Fibroblast of upper back skin (primary cell): ENCODE measurements at regions not wholly inside any gene's neighbourhood (a gene's known extent, or its start where the extent isn't known, plus 50 kb on each side); places are given as distances from the start of the nearest gene placed in this dataset.

ENCODE experiments used
- DNase-seq: peaks from one replicate; pipeline ENCODE4 v3.0.0-alpha.2; 2013

GRCh38 chr12:130263025-130263424, 74.7 kb upstream of the PIWIL1 start:
- no peak for DNase-seq

GRCh38 chr12:130263996-130264395, 73.7 kb upstream of the PIWIL1 start:
- DNase-seq: no peak

- no peak for DNase-seq
Observed at GRCh38 chr12:130266751-130267150, 70.9 kb upstream of the PIWIL1 start.

- no peak for DNase-seq
Observed at GRCh38 chr12:130280231-130280630, 57.5 kb upstream of the PIWIL1 start.

GRCh38 chr12:130280742-130281141, 56.9 kb upstream of the PIWIL1 start:
- no peak for DNase-seq

GRCh38 chr12:130281153-130281799, 56.4 kb upstream of the PIWIL1 start:
- peak; percentile 7 for DNase-seq

- no peak for DNase-seq
Observed at GRCh38 chr12:130286041-130286440, 51.6 kb upstream of the PIWIL1 start.

GRCh38 chr12:130286741-130287440, 50.8 kb upstream of the PIWIL1 start:
- DNase-seq: no peak
